HG03432 (cell line): ENCODE measurements at regions not wholly inside any gene's neighbourhood (a gene's known extent, or its start where the extent isn't known, plus 50 kb on each side); places are given as distances from the start of the nearest gene placed in this dataset.
"Not testable (repeated sequence)": the region's sequence is repeated elsewhere in the genome, so short reads cannot be mapped to it uniquely, and the experiment has no call there.

Experiments
- ATAC-seq: cut with Tn5 transposase; IDR thresholded peaks from one replicate; pipeline ENCODE4 v1.9.1; 2021; ENCODE audit warnings: mild to moderate bottlenecking, moderate library complexity; ENCODE audit not compliant: unreplicated experiment

DNA sequence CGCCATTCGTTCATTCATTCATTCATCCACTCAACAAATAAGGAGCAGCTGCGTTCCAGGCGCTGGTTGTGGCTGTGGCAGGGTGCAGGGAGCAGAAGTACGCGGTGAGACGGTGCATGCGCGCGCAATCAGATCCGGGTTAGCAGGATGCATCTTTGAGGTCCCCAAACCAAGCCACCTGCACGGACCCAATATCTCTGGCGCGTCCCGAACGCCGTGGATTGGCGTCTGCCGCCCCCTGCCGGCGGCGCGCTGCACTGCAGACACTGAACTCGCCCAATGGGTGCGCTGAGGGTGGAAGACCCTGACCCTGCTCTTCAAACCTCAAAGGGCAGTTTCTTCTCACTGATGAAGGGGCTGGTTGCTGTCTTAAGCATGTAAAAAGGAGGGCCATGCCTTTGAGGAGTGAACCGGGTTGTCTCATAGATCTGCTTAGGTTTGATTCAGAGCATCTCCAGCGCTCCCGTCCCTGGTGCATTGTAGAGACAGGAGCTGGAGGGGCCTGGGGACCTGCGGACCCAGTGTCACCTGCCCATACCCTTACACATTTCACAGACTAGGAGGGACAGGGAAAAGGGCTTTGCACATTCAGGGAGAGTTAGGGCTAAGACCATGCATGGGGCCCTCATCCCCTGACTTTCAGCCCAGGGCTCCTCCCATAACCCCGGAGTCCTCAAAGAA, 102.5 kb downstream of the RAMP3 start:
- ATAC-seq = peak; percentile 79

GRCh38 chr7:45267262-45267661, 109.7 kb downstream of the RAMP3 start:
- ATAC-seq = no peak

DNA sequence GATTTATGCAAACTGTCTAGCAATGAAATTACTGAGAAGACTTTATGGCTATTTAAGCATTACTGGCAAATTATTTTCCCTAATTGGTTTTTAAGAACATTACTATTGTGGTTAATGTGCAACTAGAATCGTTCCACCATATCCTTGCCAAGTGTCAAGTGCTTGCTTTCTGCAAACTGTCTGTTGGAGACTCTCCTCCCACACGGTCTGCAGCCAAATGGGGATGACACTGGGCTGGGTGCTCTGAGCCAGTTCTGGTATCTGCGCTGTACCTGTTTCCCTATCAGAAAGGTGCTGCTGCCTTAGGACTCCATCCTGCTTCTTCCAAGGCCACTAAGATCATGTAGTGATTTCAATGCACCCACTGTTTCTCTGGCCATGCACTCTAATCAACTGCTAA, 110.4 kb downstream of the RAMP3 start:
- ATAC-seq = no peak

GRCh38 chr7:45269192-45269591, 111.6 kb downstream of the RAMP3 start:
- no peak for ATAC-seq

DNA sequence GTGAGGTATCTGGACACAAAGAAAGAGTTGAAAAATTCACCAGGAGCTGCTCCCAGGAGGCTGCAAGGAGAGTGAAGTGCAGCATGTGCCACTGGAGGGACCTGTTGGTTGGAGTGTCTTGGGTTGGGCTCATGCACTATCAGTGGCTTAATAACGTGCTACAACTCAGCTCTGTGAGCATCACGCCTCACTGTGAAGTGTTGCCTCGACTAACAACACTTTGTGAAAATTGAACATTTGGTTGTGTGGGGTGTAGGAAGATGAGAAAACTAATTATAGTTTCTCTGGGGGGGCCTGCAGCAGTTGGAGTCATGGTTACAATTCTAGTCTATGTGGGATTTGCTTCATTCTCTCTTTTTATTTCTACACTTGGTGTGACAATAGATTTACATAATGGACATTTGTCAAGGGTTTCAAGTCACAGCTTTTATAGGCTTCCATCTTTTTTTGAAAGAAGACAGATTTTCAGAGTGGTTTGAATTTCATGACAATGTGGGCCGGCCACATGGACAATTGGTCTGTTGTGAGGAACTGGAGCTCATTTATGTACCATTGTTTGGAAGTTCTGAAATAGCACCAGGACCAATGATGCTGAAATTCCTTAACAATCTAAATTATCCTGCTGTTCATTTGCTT, 121.3 kb downstream of the RAMP3 start:
- no peak for ATAC-seq

GRCh38 chr7:45289611-45290010, 132.0 kb downstream of the RAMP3 start:
- not testable (repeated sequence) for ATAC-seq

DNA sequence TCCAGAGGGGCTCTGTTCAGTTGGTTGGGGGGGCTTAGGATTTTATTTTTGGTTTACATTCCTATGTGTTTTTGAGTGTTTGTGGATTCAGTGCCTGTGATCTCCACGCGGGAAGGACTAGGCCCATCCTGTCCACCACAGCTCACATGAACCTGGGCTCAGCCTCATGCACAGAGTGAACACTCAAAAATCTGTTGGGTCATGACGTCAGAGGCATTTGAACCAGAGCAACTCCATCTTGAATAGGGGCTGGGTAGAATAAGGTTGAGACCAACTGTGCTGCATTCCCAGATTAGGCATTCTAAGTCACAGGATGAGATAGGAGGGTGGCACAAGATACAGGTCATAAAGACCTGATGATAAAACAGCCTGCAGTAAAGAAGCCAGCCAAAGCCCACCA, 133.3 kb downstream of the RAMP3 start:
- no peak for ATAC-seq

- no peak for ATAC-seq
Observed at GRCh38 chr7:45292481-45292880, 134.9 kb downstream of the RAMP3 start.

DNA sequence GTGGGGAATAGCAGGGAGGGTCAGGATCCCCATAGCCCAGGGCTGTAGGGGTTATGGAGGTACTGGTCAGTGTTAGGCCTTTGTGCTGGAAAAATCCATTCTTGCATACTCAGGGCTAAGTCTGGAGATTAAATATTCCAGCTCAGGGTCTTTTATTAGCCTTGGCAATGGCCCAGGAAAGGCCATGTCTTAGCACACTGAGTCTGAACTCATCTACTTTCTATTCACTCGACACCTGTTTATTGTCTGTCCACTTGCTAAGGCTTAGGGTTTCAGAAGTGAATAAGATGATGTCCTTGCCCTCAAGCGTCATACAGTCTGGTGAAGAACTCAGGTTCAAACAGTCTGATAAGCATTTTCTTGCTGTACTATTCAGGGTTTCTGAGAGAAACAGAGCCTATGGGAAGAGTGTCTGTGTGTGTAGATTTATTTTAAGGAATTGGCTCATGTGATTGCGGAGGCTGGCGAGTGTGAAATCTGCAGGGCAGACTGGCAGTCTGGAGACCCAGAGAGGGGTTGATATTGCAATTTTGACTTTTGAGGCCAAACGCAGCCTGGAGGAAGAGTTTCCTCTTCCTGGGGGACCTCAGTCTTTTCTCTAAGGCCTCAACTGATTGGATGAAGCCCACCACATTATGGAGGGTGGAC, 135.8 kb downstream of the RAMP3 start:
- ATAC-seq = no peak

DNA sequence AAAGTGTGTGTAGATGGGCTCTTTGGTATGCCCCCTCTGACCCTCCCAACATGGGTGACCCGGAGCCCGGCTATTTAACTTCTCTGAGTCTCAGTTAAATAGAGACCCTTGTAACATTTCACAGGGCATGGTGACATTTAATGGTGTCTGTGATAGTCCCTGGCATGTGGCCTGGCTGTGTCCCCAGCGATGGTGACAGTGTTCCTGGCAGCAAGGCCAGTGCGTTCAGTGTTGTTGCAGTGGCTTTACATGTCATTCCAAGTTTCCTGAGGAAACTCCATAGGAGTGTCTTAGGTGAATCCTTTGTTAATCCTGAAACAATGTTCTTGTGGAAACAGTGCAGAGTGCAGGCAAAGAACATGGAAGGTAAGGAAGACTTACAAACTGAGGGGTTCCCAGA, 137.0 kb downstream of the RAMP3 start:
- no peak for ATAC-seq

- no peak for ATAC-seq
Observed at GRCh38 chr7:45295222-45295621, 137.6 kb downstream of the RAMP3 start.

DNA sequence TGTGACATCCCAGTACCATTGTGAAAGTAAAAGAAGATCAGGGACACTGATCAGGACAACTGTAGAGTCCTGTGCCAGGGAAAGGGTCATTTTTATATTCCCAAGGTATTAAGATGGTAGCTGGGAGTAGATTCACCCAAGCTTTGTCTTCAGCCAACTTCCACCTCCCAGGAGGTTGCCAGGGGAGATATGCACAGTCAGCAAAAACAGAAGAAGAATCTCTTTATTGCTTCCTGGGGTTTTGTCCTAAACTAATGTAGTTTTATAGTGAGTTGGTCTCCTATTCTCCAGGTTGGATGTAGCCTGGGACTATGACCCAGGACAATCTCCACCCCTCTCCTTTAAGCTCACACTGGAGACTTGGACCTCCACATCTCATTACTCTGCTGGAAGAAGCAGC, 139.2 kb downstream of the RAMP3 start:
- no peak for ATAC-seq

GRCh38 chr7:45306752-45307305, 149.2 kb downstream of the RAMP3 start:
- no peak for ATAC-seq

GRCh38 chr7:45311597-45311996, 154.0 kb downstream of the RAMP3 start:
- ATAC-seq = no peak

GRCh38 chr7:45315512-45315911, 157.9 kb downstream of the RAMP3 start:
- ATAC-seq = not testable (repeated sequence)

- no peak for ATAC-seq
Observed at GRCh38 chr7:45324683-45325237, 167.2 kb downstream of the RAMP3 start.

- ATAC-seq = no peak
Observed at GRCh38 chr7:45325378-45325777, 167.8 kb downstream of the RAMP3 start.

GRCh38 chr7:45328403-45328981, 170.9 kb downstream of the RAMP3 start:
- no peak for ATAC-seq

GRCh38 chr7:45331563-45331962, 174.0 kb downstream of the RAMP3 start:
- no peak for ATAC-seq

GRCh38 chr7:45335024-45335423, 177.4 kb downstream of the RAMP3 start:
- not testable (repeated sequence) for ATAC-seq

DNA sequence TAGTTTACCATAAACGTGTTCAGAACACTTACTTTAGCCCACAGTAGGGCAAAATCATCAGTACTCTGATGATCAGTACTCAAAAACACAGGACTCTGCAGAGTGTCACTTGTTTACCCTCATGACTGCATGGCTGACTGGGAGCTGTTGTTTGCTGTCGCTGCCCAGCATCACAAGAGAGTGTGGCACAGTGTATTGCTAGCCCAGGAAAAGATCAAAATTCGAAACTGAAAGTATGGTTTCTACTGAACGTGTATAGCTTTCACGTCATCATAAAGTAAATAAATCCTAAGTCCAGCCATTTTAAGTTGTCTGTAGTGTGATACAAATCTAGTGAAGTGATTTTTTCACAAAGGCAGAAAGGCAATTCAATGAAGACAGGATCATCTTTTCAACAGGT, 184.6 kb downstream of the RAMP3 start:
- ATAC-seq = no peak
